ENCODE measurements at regions not wholly inside any gene's neighbourhood (a gene's known extent, or its start where the extent isn't known, plus 50 kb on each side); places are given as distances from the start of the nearest gene placed in this dataset.

DNA sequence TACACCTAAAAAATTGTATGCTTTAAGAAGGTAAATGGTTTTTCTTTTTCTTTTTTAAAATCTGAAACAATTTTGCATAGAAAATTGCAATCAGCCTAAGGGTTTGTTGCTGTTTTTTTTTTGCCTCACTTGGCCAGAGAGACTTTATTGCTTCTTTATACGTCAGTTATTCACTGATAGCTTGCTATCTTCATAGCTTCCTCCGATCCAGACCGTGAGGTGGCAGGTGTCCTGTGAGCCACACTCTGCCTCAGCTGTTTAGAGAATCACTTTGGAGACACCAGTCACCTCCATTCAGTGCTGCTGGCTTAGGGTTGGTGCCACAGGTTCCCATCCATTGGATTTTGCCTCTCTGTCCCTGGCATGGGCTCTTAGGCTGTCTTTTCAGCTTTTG is 68.0 kb downstream of the HHEX start:
- TF ChIP-seq, protein P1, sequence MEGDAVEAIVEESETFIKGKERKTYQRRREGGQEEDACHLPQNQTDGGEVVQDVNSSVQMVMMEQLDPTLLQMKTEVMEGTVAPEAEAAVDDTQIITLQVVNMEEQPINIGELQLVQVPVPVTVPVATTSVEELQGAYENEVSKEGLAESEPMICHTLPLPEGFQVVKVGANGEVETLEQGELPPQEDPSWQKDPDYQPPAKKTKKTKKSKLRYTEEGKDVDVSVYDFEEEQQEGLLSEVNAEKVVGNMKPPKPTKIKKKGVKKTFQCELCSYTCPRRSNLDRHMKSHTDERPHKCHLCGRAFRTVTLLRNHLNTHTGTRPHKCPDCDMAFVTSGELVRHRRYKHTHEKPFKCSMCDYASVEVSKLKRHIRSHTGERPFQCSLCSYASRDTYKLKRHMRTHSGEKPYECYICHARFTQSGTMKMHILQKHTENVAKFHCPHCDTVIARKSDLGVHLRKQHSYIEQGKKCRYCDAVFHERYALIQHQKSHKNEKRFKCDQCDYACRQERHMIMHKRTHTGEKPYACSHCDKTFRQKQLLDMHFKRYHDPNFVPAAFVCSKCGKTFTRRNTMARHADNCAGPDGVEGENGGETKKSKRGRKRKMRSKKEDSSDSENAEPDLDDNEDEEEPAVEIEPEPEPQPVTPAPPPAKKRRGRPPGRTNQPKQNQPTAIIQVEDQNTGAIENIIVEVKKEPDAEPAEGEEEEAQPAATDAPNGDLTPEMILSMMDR (IDR thresholded peaks at IDR 0.05): no peak
- Mint-ChIP-seq H3K36me3 (ENCODE audit: low read depth) (no peaks in the 10 kb centered on the region), H3K9me3 (no peaks in the 10 kb centered on the region), H3K4me1 (ENCODE audit: low read depth) (peaks cover 8% of the 10 kb centered on the region), H3K27ac (no peak overlapping the region), H3K4me3 (no peak overlapping the region), H3K27me3 (no peaks in the 10 kb centered on the region)
- peaks cover 5% of the 10 kb centered on the region for H3K4me1 ChIP-seq (ENCODE audit: insufficient read depth, low read length)
- ChIA-PET POLR2A (no interaction called here), CTCF (no interaction called here)
- no peaks in the 10 kb centered on the region for H3K36me3 ChIP-seq (ENCODE audit: insufficient read depth, low read length)
- H3K4me3 ChIP-seq (ENCODE audit: low read length): no peak overlapping the region
- ATAC-seq (ENCODE audit: poor library complexity): no peak
- no peaks in the 10 kb centered on the region for H3K27me3 ChIP-seq (ENCODE audit: control insufficient read depth in 1 of 2, insufficient read depth in 2 of 2, low read length in 2 of 2)
- no peak for DNase-seq
- H3K27ac ChIP-seq (ENCODE audit: low read depth in 1 of 2, low read length in 2 of 2): no peak overlapping the region
- intact Hi-C loops (cut with DNase I, micrococcal nuclease): no loop called here
- no peaks in the 10 kb centered on the region for H3K9me3 ChIP-seq (ENCODE audit: control insufficient read depth in 1 of 2, insufficient read depth in 1 of 2, low read length in 2 of 2)

DNA sequence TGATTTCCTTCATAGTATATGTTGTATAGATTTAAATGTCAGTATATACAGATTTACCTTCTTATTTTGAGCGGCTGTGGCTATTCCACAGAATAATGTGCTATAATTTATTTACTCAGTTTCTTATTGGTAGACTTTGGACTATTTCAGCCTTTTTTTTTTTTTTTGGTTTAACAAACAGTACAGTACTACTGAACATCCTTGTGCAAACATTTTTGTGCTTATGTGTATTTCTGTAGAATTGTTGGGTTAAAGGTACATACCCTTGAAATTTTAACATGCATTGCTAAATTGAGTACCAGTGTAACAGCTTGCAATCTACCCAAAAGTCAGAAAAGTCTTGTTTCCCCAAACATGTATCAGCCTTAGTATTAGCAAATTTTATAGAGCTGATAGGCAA is 68.8 kb downstream of the HHEX start:
- H3K27me3 Mint-ChIP-seq: peaks cover 2% of the 10 kb centered on the region
- Histone ChIP-seq H3K27ac (ENCODE audit: low read depth in 1 of 2, low read length in 2 of 2) (no peak overlapping the region), H3K27me3 (ENCODE audit: control insufficient read depth in 1 of 2, insufficient read depth in 2 of 2, low read length in 2 of 2) (no peaks in the 10 kb centered on the region), H3K9me3 (ENCODE audit: control insufficient read depth in 1 of 2, insufficient read depth in 1 of 2, low read length in 2 of 2) (no peaks in the 10 kb centered on the region), H3K4me3 (ENCODE audit: low read length) (no peak overlapping the region), H3K36me3 (ENCODE audit: insufficient read depth, low read length) (no peaks in the 10 kb centered on the region), H3K4me1 (ENCODE audit: insufficient read depth, low read length) (peaks cover 5% of the 10 kb centered on the region)
- ATAC-seq (ENCODE audit: poor library complexity): no peak
- POLR2A ChIA-PET: no interaction called here
- H3K27ac Mint-ChIP-seq: no peak overlapping the region
- no peaks in the 10 kb centered on the region for H3K36me3 Mint-ChIP-seq (ENCODE audit: low read depth)
- CTCF ChIA-PET: no interaction called here
- TF ChIP-seq, protein P1 (IDR thresholded peaks at IDR 0.05): no peak
- no peak for DNase-seq
- intact Hi-C loops (cut with DNase I, micrococcal nuclease): no loop called here
- peaks cover 8% of the 10 kb centered on the region for H3K4me1 Mint-ChIP-seq (ENCODE audit: low read depth)
- H3K4me3 Mint-ChIP-seq: no peak overlapping the region
- H3K9me3 Mint-ChIP-seq: no peaks in the 10 kb centered on the region

DNA sequence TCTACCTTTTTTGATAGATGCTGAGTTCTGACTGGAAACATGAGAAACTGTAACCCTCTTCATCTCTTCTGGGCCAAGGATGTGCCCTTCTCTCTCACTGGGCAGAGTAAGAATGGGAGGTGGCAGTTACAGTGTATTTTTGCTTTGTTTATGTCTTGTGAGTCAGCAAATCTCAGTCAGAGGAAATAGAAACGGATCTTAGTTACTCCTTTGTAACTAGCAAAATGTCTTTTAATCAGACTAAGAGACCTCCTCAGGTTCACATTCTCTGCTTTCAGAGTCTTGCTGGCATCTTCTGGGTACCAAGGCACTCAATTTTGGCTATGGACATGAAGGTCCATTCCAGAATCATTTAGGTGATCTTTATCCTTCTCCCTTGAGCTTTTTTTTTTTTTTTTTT is 70.9 kb downstream of the HHEX start:
- H3K36me3 ChIP-seq (ENCODE audit: insufficient read depth, low read length): no peaks in the 10 kb centered on the region
- ATAC-seq (ENCODE audit: poor library complexity) (no peak), DNase-seq (no peak)
- no peak overlapping the region for H3K27ac ChIP-seq (ENCODE audit: low read depth in 1 of 2, low read length in 2 of 2)
- ChIA-PET CTCF (no interaction called here), POLR2A (no interaction called here)
- Mint-ChIP-seq H3K9me3 (no peaks in the 10 kb centered on the region), H3K4me1 (ENCODE audit: low read depth) (peaks cover 8% of the 10 kb centered on the region), H3K36me3 (ENCODE audit: low read depth) (no peaks in the 10 kb centered on the region), H3K4me3 (no peak overlapping the region), H3K27me3 (peaks cover 19% of the 10 kb centered on the region), H3K27ac (no peak overlapping the region)
- H3K4me1 ChIP-seq (ENCODE audit: insufficient read depth, low read length): peaks cover 5% of the 10 kb centered on the region
- TF ChIP-seq, protein P1 (IDR thresholded peaks at IDR 0.05): no peak
- intact Hi-C loops (cut with DNase I, micrococcal nuclease): no loop called here
- H3K9me3 ChIP-seq (ENCODE audit: control insufficient read depth in 1 of 2, insufficient read depth in 1 of 2, low read length in 2 of 2): no peaks in the 10 kb centered on the region
- no peak overlapping the region for H3K4me3 ChIP-seq (ENCODE audit: low read length)
- peaks cover 0 to 5% of the 10 kb centered on the region in 2 experiments for H3K27me3 ChIP-seq (ENCODE audit: control insufficient read depth in 1 of 2, insufficient read depth in 2 of 2, low read length in 2 of 2)
